ENCODE measurements at regions not wholly inside any gene's neighbourhood (a gene's known extent, or its start where the extent isn't known, plus 50 kb on each side); places are given as distances from the start of the nearest gene placed in this dataset.
"Not testable (repeated sequence)": the region's sequence is repeated elsewhere in the genome, so short reads cannot be mapped to it uniquely, and the experiment has no call there.

- not testable (repeated sequence) for DNase-seq
These were observed 190.1 kb upstream of the IGFBP7 start for GRCh38 chr4:57300300-57300699.

- no peak for DNase-seq
These were observed 181.7 kb upstream of the IGFBP7 start for GRCh38 chr4:57291911-57292310.

DNA sequence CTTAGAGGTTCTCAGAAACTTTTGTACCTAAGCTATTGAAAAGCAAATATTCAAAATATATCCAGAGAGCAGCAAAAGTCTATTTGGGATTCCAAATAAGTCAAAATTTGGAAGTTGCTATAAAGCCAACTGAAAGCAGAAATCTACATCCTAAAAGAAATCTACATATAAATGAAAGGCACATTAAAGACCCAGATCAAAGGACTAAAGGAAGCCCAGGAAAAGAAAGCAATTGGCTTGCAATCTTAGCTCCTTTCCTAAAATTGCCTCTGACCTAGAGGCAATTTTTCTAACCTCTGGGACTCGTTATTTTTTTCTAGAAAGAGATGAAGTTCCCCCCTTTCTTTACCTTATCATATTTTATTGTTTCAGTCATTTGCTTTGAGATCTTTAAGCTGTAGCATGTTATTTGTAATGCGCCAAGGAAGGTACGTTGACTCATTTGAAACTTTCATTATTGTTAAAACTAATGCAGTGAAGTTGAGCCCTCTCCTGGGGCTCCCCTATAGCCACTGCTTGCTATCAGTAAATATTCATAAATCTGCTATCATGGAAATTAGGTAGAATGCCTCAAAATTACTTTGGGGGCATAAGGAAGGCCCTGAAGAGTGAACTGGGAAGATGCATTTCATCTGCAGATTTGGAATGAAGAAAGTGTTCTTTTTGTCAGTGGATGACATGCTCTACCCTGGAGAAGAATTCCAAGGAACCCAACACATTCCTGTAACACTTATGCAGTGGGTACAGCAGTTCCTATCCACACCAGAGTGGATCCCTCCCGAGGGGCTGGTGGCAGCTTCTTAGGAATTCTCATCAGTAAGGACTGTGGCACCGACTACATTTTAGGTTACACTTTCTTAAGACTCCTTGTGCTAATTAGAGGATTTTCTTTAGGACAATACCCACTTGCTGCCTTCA lies 177.8 kb upstream of the IGFBP7 start:
- no peak for DNase-seq

DNA sequence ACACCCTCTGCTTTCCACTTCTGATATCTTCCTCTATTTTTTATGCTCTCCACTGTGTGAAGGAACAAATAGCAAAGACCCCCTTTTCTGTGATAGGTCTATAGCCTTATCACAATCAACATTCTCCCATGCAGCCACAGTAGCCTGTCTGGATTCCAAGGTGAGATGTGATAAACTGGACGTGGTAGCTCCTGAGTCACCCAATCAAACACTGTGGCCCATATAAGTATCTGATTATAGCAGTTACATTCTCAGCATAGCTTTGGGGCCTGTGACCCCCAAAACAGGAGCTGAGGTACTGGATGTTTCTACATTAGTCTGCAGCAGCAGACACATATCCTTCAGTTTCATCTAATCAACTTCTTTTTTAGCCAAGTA lies 172.7 kb upstream of the IGFBP7 start:
- no peak for DNase-seq

GRCh38 chr4:57280481-57280880 lies 170.3 kb upstream of the IGFBP7 start:
- DNase-seq = no peak

DNA sequence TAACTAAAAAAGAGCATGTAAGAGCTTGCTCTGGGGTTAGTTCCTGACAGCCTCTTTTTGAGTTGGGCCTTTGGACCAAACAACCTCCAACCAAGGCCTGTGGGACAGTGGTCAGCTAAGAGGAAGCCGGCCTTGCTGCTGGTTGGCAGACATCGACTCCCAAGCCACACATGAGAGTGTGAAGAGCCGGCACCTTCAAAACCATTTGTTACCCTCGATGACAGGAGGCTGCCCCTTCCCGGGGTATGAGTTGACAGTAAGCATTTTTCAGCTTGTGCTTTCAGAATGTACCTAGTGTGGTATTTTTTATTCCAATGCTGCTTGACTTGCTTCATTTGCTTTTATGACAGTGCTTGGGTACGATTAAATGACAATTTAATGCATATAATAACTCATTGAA lies 168.6 kb upstream of the IGFBP7 start:
- DNase-seq = no peak

- no peak for DNase-seq
These were observed 163.9 kb upstream of the IGFBP7 start for GRCh38 chr4:57274082-57274481.

DNA sequence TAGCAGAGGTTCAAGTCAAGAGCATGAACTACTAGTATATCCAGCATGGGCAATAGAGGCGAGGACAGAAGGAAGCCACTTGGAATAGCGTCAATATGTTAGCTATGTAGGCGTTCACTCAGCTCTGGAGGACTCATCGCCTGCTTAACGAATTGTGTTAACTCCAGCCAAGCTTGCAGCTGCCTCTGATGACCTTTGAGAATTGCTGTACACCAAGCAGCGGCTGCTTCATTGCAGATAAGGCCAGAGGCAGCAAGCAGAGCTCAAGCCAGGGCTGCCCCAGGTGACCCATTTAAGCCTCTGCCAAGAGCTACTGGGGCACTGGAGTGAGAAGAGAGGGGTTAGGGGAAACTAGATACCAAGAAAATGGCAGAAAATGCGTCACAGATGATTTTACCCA lies 160.2 kb upstream of the IGFBP7 start:
- DNase-seq = no peak

DNA sequence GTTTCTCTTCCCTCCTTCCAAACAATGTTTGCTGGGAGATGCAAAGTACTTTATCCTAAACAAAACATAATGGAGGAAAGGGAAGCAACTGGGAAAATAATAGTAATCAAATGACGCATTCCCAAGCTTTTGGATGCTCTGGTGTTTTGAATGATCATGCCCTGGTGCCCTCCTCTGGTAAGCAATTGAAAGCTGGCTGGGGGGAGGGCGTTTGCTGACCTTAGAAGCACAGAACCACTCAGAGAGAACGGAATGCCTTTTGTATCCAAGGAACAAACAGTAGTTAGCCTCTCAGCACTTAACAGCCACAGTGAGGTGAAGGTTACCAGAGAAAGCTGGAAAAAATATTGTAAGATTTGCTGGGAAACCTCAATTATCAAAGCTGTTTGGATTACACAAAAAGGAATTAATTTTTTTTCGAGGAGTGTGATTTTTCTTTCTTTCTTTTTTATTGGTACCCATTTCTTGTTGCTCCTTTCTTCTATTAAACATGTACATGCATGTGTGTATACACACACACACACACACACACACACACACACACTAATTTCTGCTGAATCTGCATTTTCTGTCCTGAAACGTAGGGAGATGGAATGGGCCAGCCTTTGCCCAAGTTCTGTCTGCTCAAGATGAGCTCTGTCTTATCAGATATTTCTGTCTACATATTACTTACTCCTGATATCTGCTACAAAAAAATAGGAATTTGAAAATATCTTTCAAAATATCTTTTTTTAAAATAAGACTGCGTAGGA lies 155.8 kb upstream of the IGFBP7 start:
- no peak for DNase-seq

DNA sequence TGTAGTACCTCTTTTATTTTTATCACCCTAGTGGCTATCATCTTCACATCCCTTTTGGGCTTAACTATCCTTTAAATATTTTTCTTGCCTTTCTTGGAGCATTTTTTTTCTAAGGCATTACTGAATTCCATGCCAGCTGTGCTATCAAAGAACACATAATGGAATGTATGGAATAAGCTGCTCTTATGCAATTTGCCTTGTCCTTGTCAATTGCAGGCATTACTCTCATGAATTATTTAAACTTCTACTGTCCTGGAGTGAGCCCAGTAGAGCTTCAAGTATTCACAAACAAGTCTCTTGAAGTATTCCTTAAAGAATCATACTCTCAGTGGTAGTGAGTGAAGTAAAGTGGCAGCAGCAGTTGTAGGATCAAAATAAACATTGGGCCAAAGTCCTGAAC lies 144.6 kb upstream of the IGFBP7 start:
- no peak for DNase-seq

- DNase-seq = no peak
These were observed 138.9 kb upstream of the IGFBP7 start for GRCh38 chr4:57249083-57249482.

DNA sequence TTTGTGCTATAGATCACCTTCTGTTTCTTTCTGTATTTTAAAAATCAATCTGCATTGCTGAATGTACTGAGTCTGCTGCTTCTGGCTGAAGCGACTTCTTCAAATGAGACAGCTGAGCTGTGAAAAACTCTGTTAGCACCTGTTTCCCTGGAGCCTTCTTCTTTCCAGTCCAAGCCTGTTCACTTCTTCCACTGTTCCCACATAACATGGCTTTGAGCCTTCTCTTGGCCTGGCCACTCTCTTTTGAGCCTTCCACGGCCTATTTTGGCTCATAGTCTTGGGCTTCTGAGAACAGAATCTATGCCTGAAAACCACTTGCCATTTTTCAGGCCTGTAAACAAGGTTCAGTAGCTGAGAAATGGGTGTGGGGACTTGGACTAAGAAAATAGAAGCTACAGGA lies 132.9 kb upstream of the IGFBP7 start:
- no peak for DNase-seq

DNA sequence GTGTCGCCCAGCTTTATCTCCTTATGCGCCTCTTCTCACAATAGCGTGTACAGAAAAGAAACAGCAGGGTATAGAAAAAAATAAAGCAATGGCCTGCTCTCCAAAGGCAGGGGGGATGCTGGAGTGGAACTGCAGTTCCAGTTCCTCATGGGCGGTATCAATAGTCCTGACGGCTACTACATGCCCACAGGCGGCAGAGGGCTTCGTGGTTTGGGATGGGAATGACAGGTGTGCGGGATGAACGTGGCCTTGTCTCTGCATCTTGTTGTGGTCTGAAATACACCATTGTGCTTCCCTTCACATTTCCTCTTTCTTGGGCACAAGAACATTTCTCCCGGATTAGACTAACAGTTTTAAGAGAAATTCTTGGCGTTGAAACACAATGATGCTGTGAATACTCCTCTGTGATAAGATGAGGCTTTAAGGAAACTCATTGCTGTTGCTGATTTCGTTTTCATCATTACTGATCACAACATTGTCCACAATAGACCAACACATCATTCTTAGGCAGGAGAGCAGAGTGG lies 124.1 kb upstream of the IGFBP7 start:
- DNase-seq = no peak

- DNase-seq = no peak
These were observed 123.2 kb upstream of the IGFBP7 start for GRCh38 chr4:57233386-57233785.

- no peak for DNase-seq
These were observed 121.6 kb upstream of the IGFBP7 start for GRCh38 chr4:57231781-57232180.

DNA sequence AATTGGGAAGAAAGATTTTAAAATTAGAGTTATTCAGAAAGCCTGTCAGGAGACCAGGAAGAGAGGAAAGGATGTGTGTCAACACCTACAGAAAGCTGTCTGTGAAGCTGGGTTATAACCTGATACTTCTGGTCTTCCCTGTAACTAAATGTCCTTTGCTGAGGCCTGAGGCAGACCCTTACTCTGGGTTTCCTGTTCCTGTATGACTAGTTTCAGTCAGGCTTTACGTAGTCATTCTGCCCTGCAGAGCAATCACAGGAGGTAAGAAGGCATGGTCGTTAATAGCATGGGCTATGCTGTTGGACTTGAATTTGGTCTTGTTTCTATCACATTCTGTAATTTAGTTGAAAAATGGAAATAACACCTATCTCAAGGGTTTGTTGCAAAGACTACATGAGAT lies 110.5 kb upstream of the IGFBP7 start:
- no peak for DNase-seq

DNA sequence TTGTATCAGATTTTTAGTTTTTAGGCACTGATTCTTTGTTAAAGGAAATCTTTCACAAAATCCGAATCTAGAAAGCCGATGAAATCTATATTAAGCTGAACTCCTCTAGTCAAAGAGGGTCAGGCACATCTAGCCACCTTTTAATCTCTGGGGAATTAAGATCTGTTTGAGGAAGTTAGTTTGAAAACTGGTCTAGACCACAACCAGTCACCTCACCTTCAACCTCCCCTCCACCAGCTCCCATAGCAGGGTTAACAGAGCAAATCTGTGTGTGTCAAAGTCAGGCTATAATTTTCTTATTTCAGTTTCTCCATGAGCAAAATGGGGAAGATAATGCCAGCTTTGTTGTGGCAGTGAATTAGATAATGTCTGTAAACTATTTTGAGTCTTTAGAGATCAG lies 110.0 kb upstream of the IGFBP7 start:
- DNase-seq = no peak

DNA sequence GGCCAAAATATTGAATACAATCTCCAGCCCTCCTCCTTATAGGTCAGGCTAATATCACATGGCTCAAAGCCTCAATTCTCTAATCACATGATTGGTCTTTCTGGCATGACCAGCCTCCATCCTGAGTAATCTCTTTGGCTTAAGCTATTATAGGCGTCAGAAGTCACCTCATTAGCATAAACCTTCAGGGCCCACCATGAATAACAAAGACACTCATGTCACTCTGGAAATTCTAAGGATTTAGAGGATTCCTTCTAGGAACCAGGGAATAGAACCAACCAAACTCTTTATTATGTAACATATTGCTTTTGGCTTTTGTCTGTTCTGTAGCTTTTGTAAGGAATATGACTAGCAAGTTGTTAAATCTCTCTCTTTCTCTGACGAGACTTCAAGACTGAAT lies 109.2 kb upstream of the IGFBP7 start:
- no peak for DNase-seq

DNA sequence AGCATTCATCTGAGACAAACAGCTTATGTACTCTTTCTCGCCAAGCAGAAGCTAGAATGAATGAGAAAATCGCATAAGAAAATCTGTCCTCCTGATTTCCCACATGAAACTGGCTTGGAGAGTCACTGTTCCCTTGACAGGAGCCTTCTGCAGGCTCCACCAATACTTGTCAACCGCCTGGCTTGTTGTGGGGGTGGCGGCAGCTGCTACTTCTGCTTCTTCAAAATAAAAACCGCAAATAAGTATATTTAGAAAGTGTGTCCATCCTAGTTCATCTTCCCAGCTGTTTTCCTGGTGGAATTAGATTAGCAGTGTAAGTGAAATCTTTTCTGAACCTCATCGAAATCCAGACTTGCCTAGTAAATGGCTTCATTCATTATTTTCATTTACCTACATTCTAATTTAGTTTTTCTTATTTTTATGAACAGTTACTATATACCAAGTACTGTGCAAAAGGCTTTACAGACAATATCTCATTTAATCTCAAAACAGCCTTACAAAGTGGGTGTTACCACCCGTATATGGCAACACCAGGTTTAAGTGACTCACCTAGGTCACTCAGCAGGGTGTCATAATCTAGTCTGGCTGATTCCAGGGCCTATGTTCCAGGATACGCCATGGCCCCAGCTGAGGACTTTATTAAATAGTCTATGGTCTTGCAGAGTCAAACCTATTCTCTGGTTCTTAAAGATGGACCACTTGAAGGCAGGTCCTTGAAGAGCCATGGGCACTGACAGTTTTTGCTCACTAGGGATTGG lies 104.6 kb upstream of the IGFBP7 start:
- no peak for DNase-seq

DNA sequence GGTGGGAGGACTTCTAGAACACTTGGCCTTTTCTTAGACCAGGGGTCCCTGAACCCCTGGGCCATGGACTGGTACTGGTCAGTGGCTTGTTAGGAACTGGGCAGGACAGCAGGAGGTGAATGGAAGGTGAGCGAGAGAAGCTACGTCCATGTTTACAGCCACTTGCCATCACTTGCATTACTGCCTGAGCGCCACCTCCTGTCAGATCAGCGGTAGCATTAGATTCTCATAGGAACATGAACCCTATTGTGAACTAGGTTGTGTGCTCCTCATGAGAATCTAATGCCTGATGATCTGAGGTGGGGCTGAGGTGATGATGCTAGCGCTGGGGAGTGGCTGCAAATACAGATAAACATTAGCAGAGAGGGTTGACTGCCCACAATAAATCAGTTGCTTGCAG lies 100.9 kb upstream of the IGFBP7 start:
- no peak for DNase-seq

DNA sequence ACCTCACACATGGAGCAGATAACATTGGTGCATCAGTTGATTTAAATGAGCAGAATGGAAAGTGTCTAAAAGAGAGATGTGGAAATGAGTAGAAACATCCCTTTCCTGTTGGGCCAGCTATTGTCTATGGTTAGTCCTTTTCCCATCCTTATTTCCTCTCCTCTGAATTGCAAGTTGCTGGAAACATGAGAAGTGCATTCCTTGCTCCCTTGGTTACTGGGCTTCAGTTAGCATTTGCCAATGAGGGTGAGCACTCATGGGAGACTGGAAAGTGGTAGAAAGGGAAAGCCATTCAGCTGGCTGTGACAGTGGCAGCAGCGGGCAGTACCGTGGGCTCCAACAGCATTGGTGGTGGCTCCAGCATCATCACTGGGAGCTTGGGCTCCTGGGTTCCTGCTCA lies 96.0 kb upstream of the IGFBP7 start:
- no peak for DNase-seq

- no peak for DNase-seq
These were observed 95.4 kb upstream of the IGFBP7 start for GRCh38 chr4:57205580-57205979.

DNA sequence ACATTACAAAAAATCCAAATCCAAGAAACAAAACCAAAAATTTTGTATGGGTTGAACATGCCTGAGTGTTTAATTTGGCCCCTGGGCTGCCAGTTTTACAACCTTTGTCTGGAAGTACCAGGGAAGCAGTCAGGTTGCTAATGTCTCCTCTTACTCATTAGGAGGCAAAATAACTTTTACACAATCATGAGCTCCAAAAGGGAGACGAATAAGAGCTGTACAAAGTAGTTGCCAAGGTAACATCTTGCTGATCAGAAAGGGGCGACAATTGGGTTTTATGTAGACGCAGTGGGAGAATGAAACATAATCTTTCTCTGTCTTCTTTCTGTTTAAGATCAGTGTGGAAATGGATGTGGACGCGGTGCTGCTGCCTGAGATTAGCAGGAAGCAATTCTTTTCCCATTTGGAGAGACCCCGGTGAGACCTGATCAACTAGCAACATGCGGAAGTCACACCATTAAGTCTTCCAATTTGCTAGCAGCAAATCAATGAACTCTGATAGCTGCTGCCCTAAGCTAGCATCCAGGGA lies 90.7 kb upstream of the IGFBP7 start:
- no peak for DNase-seq
